ENCODE measurements at regions not wholly inside any gene's neighbourhood (a gene's known extent, or its start where the extent isn't known, plus 50 kb on each side); places are given as distances from the start of the nearest gene placed in this dataset.

DNA sequence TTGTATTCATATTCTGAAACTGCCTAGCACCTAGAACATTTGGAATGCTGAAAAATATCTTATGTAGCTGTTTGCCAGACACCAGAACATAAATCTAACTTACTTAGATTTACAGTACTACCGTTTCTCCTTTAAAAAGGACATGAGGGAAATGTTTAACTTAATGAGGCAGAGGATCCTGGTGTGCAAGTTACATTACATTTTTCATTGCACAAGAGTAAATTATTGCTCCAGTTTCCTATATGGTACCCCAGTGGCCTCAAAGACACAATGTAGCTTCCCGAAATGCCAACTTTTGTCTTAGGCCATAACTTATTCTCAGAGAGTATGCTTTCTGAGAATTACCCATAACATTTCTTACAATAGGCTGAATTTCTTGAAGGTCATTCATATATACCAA, 105.5 kb upstream of the DTNA start:
- no peak for DNase-seq

DNA sequence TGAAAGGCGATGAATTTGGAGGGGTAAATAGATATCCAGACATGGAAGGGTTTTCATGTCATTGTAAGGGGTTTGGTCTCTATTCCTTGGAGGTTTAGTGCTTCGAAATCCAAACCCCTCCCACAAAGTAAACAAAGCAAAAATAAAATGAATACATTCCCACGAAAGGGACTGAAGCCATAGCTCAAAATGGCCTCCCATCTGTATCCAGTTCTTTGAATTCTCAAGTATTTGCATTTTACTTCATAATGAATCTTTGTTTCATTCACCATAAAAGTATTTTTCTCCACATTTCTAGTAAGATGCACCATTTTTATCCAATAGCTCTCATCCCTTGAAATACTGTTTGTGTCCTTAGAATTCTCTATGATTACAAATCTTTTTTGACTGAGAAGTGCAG, 103.2 kb upstream of the DTNA start:
- DNase-seq, result no peak

DNA sequence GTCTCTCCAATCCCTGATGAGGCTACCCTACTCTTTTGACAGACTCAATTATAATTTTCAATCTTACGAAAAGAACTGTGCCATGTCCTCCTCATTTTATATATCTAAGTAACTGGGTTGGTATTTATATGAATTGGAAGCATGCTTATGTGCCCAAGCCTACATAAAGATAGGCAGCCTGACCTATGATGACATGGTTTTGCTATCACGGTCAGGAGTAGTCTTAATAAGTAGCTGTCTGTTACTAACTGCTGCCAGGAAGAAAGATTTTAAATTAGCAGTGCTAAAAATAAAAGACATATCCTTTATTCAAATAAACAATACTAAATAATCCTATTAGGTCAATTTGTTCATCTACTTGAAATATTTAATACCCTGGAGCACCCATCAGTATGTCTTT, 102.0 kb upstream of the DTNA start:
- DNase-seq, result no peak

DNA sequence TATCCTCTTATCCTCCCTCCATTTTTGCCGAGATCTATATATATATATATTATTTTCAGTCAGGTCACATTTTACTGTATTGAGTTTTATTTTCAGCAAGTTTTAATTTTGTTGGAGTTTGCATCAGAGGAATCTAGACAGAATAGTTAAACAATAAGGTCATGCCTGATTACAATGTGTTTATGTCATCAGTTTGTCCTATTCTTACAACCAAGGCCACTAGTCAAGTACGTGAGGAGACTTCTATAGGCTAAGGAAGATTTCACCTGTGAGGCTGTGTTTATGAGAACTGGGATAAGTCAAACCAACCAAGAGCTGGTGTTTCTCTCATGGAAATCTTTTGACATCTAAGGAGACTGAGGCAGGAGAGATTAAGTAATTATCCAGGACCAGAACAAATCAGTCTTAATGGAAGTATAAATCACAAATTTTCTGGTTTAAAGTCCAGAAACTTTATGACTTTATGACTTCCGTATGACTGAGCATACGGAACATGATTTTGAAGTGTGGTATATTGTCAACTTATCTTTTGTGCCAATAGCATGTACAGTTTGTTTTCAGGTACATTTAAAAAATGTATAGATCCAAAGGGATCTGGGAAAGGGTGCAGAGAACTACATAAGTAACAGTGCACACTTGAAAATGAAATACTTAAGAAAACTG, 100.0 kb upstream of the DTNA start:
- no peak for DNase-seq

DNA sequence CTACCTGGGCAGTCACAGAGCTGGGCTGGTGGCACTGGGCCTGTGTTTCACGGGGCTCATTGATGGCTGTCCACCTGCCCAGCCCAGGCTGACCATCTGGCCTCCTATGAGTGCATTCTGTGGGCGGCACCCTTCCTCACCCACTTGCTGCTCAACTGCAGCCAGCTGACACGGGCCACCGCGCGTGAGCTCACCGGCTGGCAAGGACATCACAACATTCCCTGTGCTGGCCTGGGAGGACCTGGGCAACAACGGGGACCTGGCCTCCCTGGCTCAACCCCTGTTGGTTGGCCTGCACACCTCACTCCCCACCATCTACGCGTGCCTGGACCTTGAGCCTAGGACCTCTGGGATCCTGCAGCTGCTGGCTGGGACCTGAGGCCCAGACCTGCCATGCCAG, 98.2 kb upstream of the DTNA start:
- no peak for DNase-seq

DNA sequence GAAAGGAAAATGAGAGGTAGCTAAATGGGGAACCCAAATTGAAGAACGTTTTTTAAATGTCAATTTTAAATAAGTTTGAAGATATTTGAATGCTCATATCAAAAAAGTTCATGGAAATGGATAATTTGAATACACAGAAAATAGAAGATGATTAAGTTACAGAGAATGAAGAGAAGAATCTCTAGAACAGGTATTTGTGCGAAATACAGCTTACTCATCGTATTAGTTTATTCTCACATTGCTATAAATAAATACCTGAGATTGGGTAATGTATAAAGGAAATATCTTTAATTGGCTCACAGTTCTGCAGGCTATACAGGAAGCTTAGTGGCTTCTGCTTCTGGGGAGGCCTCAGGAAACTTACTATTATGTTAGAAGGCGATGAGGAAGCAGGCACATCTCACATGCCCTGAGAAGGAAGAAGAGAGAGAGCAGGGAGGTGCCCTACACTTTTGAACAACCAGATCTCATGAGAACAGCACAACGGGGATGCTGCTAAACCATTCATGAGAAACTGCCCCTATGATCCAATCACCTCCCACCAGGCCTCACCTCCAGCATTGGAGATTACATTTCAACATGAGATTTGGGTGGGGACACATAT, 89.7 kb upstream of the DTNA start:
- DNase-seq, result no peak

DNA sequence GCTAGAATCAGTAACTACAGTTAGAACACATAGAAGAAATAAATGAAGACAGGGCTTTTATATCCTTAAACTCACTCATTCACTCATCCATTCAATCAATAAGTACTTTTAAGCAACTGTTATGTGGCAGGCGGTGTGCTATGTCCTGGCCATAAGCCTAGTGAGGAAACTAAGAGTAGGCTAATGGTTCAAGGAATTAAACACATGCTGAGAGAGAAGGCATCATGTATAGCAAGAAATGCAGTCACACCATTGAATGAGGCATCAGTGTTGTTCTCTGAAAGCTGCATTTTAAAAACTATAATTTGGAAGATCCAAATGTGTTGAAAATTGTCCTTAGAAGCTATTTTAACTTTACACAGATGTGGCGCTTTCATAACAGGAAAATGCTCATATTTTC, 86.5 kb upstream of the DTNA start:
- DNase-seq, result no peak

DNA sequence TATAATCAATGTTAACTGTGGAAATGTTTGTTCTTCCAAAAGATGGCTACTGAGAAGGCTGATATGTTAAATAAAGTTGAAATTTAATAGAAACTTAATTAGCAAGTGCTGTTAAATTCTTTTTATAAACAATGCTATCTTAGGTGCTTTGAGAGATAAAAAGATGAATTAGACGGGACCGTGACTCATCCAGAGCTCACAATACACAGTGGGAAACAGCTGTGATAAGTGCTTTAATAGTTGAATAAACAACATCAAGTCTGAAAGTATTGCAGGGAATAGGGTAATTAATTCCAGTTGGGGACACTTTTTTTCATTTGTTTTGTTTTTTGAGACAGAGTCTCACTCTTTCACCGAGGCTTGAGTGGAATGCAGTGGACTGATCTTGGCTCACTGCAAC, 85.5 kb upstream of the DTNA start:
- DNase-seq, result no peak

DNA sequence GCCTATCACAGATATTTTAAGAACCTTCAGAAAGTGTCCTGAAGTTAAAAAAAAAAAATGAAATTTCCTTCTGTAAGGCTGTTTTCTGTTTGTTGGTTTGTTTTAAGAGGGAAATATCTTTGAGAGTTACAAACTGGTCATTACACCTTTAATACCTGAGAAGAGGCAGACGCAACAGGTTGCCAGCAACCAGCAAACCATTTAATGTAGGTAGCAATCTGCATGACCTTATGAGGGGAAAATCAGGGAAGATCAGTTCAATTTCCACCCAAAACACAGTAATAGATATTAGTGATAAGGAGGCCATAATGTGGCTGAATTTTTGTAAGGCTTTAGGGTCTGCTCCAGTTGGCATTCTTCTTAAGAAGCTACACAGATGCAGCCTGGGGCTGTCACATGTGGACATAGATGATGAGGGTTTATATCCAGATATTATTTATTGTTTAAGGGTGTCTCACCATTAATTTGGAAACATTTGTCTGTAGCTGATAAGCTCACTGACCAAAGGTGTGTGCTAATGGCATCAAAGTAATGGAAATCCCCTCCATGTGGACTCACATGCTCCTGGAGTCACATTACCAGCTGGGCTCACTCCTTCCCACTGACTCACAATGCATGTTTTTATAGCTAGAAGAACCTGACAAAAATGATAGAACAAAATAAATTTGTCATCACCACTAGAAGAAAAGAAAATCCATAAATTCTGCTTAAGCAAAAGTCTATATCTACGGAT, 83.5 kb upstream of the DTNA start:
- DNase-seq, result no peak

DNA sequence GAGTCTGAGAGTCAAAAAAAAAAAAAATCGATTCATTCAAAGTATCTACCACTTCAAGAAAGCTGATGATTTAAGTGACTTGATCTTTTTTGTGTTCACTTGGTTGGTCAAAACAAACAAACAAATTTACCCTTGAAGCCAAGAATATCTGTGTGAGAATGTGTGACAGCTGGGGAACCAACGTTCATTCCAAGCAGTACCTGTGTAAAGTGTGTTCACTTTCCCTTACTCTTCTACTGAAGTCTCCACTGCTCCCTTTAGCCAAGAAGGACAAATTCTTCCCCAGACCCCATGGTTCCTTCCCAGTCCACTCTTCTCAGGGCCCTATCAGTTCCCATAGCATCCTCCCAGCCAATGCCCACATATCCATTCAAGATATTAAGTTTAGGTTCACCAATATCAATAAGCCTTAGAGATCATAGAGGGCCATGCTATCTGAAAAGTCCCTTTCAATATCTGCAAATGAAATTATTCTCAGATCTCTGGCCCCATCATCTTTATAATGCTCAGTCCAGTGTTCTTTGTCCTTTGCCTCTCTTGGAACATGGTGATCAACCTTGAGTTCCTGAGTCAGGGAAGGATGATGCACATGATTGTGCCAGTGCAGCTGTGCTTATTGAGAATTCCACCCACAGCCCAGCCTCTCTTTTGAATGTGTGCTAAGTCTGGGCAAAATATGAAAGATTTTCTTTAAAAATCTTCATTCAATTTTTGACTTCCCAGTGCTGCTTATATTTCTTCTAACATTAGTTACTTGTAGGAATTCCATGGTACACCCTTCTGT, 82.8 kb upstream of the DTNA start:
- no peak for DNase-seq

DNA sequence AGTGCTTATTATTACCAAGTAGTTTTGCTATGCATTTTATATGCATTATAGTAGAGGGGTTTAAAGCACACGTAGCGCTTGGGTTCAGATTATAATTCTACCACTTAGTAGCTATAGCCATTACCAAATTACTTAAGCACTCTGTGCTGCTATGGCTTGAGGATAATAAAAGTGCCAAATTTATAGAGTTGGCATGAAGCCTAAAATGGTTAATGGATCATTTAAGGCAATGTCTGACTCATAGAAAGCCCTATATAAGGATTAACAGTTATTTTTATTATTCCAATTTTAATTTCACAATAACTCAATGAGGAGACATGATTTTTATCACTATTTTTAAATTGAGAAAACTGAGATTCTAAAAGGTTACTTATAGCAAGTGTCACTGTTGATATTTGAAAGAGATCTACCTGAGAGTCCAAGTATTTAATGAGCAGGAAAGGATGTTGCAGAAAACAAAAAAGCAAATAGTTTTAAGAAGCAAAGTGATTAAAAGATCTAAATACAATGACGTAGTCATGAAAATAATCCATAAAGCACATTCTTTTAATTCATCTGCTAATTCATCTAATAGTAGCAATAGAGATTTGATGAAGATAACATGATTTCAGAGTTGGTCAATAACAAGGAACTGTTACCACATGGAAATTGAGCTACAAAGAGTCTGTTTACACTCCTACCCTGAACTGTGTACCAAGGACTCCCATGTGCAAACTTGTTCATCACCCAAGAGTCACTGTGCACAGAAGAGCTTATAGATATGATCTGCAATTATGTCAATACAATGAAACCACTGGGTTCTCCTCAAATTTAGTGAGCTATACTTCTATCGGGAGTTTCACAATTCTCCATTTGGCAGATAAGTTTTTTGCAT, 78.8 kb upstream of the DTNA start:
- DNase-seq, result peak; percentile 11

DNA sequence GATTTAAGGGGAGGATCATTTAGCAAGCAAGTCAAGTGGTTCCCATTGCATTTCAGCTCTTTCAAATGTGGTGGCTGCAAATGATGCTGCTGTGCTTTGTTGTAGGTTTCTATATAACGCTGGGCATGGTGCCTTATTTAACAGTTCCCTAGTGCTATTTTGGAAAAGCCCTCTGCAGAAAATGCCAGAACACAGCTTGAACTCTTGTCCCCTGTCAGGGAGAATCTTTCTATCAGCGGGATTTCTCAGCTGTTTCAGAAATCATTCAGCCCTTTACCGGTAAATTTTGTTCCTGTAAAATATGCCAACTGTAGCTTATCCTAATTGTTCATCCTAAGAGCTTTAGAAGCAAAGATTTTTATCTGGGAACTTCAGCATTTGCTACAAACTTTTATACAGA, 77.8 kb upstream of the DTNA start:
- no peak for DNase-seq

DNA sequence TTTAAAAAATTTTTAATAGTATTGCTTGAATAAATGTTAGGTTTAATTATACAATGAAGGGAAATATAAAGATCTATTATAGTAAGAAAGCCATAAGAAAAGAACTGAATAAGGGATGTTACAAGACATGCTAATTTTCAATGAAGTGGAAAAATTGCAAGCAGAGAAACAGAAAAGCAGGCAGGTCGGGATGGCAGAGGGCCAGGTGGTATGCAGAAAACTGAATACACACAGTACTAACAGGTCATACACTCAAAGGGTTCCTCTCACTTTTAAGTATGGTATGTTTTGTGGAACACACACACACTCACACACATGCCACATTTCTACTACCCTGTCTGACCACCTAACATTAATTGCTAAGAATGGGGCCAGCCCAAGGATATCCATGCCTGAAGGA, 76.7 kb upstream of the DTNA start:
- DNase-seq, result no peak

DNA sequence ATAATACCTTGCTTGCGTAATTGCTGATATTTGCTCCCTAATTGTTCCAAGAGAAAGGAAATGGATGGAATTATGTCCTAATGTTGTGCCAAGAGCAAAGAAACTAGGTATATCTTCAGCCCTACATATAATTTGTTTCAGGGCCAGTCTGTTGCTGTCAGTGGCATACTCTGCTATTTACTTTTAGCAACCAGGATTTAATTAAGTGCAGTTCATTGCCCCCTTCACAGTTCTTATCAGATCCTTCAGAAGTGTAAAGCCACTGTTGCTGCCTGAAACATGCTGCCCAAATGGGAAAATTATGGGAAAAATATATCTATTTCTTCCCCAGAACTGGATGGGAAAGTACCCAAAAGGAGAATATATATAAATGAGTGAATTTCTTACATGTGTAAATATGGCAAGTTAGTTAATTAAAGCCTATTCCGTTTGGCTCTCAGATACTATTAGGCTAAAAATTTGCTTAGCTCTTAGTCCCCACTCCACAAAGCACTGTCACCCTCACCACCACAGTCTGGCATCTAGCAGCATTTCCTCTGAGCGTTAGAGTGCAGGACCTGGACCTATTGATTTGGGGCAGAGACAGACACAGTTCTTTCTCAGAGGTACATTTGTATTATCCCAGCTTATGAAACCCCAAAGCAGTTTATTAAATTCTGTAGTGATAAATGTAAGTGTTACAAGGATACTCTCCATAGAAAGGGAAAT, 72.8 kb upstream of the DTNA start:
- DNase-seq, result no peak

DNA sequence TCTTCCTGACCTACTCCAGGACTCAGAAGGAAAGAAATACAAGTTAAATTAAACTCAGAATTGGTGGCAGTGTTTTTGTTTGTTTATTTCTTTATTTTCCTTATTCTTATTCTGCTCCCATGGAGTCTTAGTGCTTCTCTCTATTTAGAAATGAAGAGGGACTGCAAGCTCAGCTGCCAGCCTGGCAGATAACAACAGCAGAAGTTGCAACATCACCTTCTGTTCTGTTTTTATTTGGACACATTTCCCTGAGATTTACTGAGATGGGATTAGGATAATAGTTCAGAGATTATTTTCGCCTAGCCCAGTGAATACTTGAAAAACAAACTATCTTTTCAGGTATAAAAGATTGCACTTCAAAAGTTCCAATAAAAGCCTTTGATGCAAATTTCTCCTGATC, 70.4 kb upstream of the DTNA start:
- DNase-seq, result no peak

DNA sequence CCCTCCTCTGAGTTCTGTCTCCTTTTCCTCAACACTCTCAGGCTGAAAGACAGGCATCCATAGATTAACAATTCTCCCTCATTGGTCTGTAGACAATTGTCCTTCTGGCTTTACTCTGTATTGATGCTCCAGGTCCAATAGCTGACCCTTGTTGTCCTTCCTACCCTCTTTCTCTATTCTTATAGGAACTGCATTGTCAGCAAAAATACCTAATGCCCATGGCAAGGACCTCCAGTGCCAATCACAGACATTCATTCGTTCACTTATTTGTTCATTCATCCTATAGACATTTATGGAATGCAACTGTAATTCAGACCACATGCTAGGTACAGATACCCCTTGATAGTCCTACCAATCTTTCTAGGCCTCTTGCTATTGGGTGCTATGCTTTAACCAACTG, 69.8 kb upstream of the DTNA start:
- DNase-seq, result no peak

DNA sequence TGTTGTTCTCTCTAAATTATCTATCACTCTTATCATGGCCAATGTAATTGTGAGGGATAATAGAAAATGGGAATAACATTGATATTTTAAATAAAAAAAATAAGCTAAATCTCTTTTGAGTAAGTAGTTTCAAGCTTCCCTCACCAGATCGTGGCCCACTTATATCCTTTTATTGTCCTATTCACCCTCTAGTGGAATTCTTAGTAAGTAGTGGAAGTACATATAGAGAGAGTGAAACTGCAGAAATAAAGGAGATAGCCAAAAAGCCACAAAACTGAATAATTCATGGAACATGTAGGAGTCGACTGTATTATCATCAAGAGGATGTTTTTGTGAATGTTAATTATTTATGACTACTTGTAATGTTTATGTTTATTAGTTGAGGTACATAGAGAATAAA, 66.1 kb upstream of the DTNA start:
- DNase-seq, result no peak

DNA sequence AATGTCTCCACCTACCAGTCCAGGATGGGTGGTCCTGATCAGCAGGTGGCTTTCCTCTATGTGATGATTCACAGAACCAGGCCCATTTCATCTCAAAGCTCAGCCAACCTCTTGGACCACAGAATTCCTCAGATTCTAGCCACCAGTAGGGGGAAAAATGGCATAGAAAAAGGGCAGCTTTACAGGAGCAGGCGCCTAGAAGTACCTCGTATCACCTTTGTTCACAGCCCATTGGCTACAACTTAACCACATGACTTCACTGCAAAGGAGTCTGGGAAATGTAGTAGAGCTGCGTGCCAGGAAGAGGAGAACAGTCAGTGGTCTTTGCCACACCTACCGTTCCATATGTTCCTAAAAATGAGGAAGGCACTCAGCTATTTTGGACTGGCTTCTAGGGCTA, 62.8 kb upstream of the DTNA start:
- no peak for DNase-seq

DNA sequence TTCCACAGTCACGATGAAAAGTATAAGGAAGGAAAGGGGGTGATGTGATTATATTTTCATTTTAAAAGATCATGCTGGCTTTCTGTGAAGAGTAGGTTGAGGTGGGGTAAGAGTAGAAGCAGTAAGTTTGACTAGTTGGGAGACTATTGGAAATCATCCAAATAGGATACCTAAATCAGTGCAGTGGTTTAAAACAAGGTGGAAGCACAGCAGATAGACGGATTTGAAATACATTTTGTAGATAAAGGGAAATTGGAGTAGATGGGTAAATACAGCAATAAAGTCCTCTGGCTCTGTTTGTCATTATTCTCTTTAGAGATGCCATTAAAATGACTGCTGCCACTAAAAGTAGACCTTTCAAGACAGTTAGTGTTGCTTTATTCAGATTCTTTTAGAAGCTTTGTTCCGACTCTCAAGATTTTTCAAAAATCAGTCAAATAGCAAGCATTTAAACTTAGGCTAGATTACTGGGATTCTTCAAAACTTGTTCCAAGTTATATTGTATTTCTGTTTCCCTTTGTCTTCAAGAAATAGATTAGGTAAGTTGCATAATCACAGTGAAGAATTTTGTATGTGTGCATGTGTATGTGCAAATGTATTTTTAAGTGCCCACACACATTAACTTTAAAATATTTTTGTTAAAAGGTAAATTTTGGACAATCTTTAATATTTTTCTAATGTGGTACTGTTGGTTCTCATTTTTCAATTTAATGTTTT, 61.7 kb upstream of the DTNA start:
- no peak for DNase-seq

DNA sequence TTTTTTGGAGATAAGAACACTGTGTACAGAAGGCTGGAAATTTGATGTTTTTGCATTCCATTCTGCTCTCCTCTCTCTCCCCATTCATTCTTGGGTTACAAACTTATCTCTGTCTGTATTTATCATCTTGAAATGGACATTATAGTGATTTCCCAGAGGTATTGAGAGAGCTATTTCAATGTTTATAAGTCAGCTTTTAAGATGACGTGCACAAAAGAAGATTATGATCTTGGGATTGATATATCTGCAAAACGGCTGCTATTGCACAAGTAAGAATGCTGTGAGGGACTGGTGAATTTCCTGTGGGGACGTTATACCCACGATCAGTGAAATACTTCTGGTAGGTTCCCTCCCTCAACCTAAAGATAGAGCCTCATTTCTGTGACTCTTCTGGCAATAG, 61.0 kb upstream of the DTNA start:
- DNase-seq, result no peak

DNA sequence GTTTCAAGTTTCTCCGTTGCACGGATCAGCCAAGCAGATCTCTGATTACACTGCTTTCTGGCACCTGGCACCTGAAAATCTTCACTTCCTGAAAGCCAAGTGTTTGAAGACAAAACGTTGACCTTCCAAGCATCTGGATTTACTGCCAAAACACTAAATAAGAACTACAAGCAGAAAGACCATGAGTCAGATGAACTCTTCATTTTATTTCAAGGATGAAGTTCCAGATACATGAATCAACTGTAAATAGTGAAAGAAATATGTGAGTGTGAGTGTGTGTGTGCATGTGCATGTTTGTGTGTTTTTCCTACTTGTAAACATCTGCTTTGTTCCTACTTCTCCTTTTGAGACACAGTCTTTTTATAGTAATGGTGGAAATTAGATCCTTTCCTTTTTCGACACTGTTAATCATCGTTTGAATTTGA, 60.0 kb upstream of the DTNA start:
- peak; percentile 10 for DNase-seq

Measured in DMS79 (cell line).